ENCODE measurements at regions not wholly inside any gene's neighbourhood (a gene's known extent, or its start where the extent isn't known, plus 50 kb on each side); places are given as distances from the start of the nearest gene placed in this dataset.

- Histone ChIP-seq H3K4me1 (ENCODE audit: control insufficient read depth, insufficient read depth, low read length) (no peaks in the 10 kb centered on the region), H3K27me3 (ENCODE audit: control insufficient read depth, insufficient read depth, low read length) (no peaks in the 10 kb centered on the region), H3K4me3 (ENCODE audit: low read length) (no peak overlapping the region), H3K27ac (ENCODE audit: low read length) (no peak overlapping the region), H3K9me3 (ENCODE audit: control insufficient read depth, insufficient read depth, low read length) (no peaks in the 10 kb centered on the region), H3K36me3 (ENCODE audit: control insufficient read depth, insufficient read depth, low read length) (no peaks in the 10 kb centered on the region)
- no peak for TF ChIP-seq CTCF (IDR thresholded peaks at IDR 0.05)
- ATAC-seq (no peak), DNase-seq (no peak)
- H3K9me3 Mint-ChIP-seq: peaks cover 9 to 19% of the 10 kb centered on the region in 2 donors
- 81% methylated on average over 2 of the region's 2 CpGs for WGBS (ENCODE audit: insufficient coverage)
- no peaks in the 10 kb centered on the region for H3K4me1 Mint-ChIP-seq
- intact Hi-C loops (cut with micrococcal nuclease): no loop called here
- H3K4me3 Mint-ChIP-seq: no peak overlapping the region
- no peaks in the 10 kb centered on the region for H3K27me3 Mint-ChIP-seq (ENCODE audit: low read depth in 2 of 2)
- no peak overlapping the region for H3K27ac Mint-ChIP-seq
- H3K36me3 Mint-ChIP-seq: no peaks in the 10 kb centered on the region
These were observed 725.8 kb downstream of the MRPL39 start for GRCh38 chr21:24881506-24881905.

- no peak for DNase-seq
- Mint-ChIP-seq H3K36me3 (peaks cover 5% of the 10 kb centered on the region), H3K4me3 (no peak overlapping the region), H3K9me3 (peaks cover 11 to 15% of the 10 kb centered on the region in 2 donors), H3K4me1 (no peaks in the 10 kb centered on the region), H3K27me3 (ENCODE audit: low read depth in 2 of 2) (no peaks in the 10 kb centered on the region), H3K27ac (no peak overlapping the region)
- H3K36me3 ChIP-seq (ENCODE audit: control insufficient read depth, insufficient read depth, low read length): no peaks in the 10 kb centered on the region
- ATAC-seq: no peak
- intact Hi-C loops (cut with micrococcal nuclease): no loop called here
- WGBS (ENCODE audit: insufficient coverage): 86% methylated on average over 4 of the region's 4 CpGs
- TF ChIP-seq CTCF (IDR thresholded peaks at IDR 0.05): no peak
- H3K4me3 ChIP-seq (ENCODE audit: low read length): no peak overlapping the region
- no peaks in the 10 kb centered on the region for H3K9me3 ChIP-seq (ENCODE audit: control insufficient read depth, insufficient read depth, low read length)
- H3K27me3 ChIP-seq (ENCODE audit: control insufficient read depth, insufficient read depth, low read length): no peaks in the 10 kb centered on the region
- no peak overlapping the region for H3K27ac ChIP-seq (ENCODE audit: low read length)
- H3K4me1 ChIP-seq (ENCODE audit: control insufficient read depth, insufficient read depth, low read length): no peaks in the 10 kb centered on the region
These were observed 736.6 kb downstream of the MRPL39 start for GRCh38 chr21:24870633-24871032.

GRCh38 chr21:24869862-24870261, 737.4 kb downstream of the MRPL39 start:
- Histone ChIP-seq H3K36me3 (ENCODE audit: control insufficient read depth, insufficient read depth, low read length) (no peaks in the 10 kb centered on the region), H3K4me3 (ENCODE audit: low read length) (no peak overlapping the region), H3K27me3 (ENCODE audit: control insufficient read depth, insufficient read depth, low read length) (no peaks in the 10 kb centered on the region), H3K9me3 (ENCODE audit: control insufficient read depth, insufficient read depth, low read length) (no peaks in the 10 kb centered on the region), H3K27ac (ENCODE audit: low read length) (no peak overlapping the region), H3K4me1 (ENCODE audit: control insufficient read depth, insufficient read depth, low read length) (no peaks in the 10 kb centered on the region)
- peaks cover 15% of the 10 kb centered on the region in 2 donors for H3K9me3 Mint-ChIP-seq
- no peak for TF ChIP-seq CTCF (IDR thresholded peaks at IDR 0.05)
- no peak overlapping the region for H3K4me3 Mint-ChIP-seq
- 94% methylated on average over 2 of the region's 2 CpGs for WGBS (ENCODE audit: insufficient coverage)
- no peaks in the 10 kb centered on the region for H3K27me3 Mint-ChIP-seq (ENCODE audit: low read depth in 2 of 2)
- intact Hi-C loops (cut with micrococcal nuclease): no loop called here
- H3K36me3 Mint-ChIP-seq: peaks cover 5% of the 10 kb centered on the region
- DNase-seq (no peak), ATAC-seq (no peak)
- no peak overlapping the region for H3K27ac Mint-ChIP-seq
- no peaks in the 10 kb centered on the region for H3K4me1 Mint-ChIP-seq

DNA sequence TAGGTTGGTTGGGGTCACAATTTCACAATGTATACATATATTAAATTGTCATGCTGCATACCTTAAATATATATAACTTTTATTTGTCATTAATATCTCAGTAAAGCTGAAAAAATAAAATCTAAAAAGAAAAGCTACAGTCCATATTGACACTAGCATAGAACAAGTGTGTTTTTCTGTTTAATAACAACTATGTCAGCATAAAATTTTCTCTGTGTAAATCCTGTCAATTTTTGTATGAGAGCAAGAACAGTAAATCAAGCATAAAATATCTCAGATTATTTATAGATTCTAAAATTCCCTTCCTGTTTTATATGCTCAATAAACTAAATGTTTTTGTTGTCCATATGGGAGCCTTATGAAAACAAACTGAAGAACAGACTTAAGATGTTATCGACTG, 739.2 kb downstream of the MRPL39 start:
- Histone ChIP-seq H3K27ac (ENCODE audit: low read length) (no peak overlapping the region), H3K4me1 (ENCODE audit: control insufficient read depth, insufficient read depth, low read length) (no peaks in the 10 kb centered on the region), H3K27me3 (ENCODE audit: control insufficient read depth, insufficient read depth, low read length) (no peaks in the 10 kb centered on the region), H3K4me3 (ENCODE audit: low read length) (no peak overlapping the region), H3K36me3 (ENCODE audit: control insufficient read depth, insufficient read depth, low read length) (no peaks in the 10 kb centered on the region), H3K9me3 (ENCODE audit: control insufficient read depth, insufficient read depth, low read length) (no peaks in the 10 kb centered on the region)
- Mint-ChIP-seq H3K4me1 (no peaks in the 10 kb centered on the region), H3K27ac (no peak overlapping the region), H3K27me3 (ENCODE audit: low read depth in 2 of 2) (no peaks in the 10 kb centered on the region), H3K4me3 (no peak overlapping the region), H3K9me3 (peaks cover 12% of the 10 kb centered on the region in 2 donors), H3K36me3 (no peaks in the 10 kb centered on the region)
- TF ChIP-seq CTCF (IDR thresholded peaks at IDR 0.05): no peak
- no CpG with 5 or more reads among the region's 1 CpG for WGBS (ENCODE audit: insufficient coverage)
- intact Hi-C loops (cut with micrococcal nuclease): no loop called here
- DNase-seq (no peak), ATAC-seq (no peak)

Data from natural killer cell (primary cell).